Peyer's patch (tissue), 4 donors: ENCODE measurements at regions not wholly inside any gene's neighbourhood (a gene's known extent, or its start where the extent isn't known, plus 50 kb on each side); places are given as distances from the start of the nearest gene placed in this dataset.
A peak's percentile ranks its signal among the peaks of the same experiment; 100 is the strongest.

Experiments
- DNase-seq, 3 donors: peaks; one replicate each; pipeline ENCODE4 v3.0.0-alpha.2; 2017 to 2019
- H3K27ac ChIP-seq, 4 donors: fragments of 200-600 bp; sonication (generic); one replicate each; pipeline ENCODE4 v1.5.1; 2016 to 2019
- H3K27me3 ChIP-seq, 2 donors: fragments of 200-600 bp; sonication (generic); one replicate each; pipeline ENCODE4 v1.5.1; 2019
- H3K36me3 ChIP-seq, 3 donors: fragments of 200-600 bp; sonication (generic); one replicate each; pipeline ENCODE4 v1.5.1; 2016 to 2019
- H3K4me1 ChIP-seq, 4 donors: fragments of 200-600 bp; sonication (generic); one replicate each; pipeline ENCODE4 v1.5.1; 2016 to 2019
- H3K4me3 ChIP-seq, 4 donors: fragments of 200-600 bp; sonication (generic); 1 replicate in 3 of 4; 2 replicates in 1 of 4; pipeline ENCODE4 v1.5.1; 2016 to 2019; ENCODE audit warnings: mild to moderate bottlenecking in 1 of 4
- H3K9me3 ChIP-seq, 4 donors: fragments of 200-600 bp; sonication (generic); one replicate each; pipeline ENCODE4 v1.5.1; 2016 to 2019; ENCODE audit warnings: mild to moderate bottlenecking in 1 of 4
- POLR2A ChIP-seq, 2 donors: fragments of 450-650 bp; IDR thresholded peaks; one replicate each; pipeline ENCODE4 v1.5.1; 2017; ENCODE audit warnings: antibody characterized with exemption in 2 of 2, mild to moderate bottlenecking in 2 of 2, moderate library complexity in 2 of 2
- TF ChIP-seq, protein P1 (sequence below), 6 experiments: fragments of 450-650 bp in 4 of 6; fragments of 200-600 bp in 2 of 6; sonication (generic) in 1 of 6; IDR thresholded peaks; one replicate each; pipeline ENCODE4 v1.5.1; 2017 to 2019; ENCODE audit warnings: antibody characterized with exemption in 6 of 6, mild to moderate bottlenecking in 3 of 6, moderate library complexity in 1 of 6

DNA sequence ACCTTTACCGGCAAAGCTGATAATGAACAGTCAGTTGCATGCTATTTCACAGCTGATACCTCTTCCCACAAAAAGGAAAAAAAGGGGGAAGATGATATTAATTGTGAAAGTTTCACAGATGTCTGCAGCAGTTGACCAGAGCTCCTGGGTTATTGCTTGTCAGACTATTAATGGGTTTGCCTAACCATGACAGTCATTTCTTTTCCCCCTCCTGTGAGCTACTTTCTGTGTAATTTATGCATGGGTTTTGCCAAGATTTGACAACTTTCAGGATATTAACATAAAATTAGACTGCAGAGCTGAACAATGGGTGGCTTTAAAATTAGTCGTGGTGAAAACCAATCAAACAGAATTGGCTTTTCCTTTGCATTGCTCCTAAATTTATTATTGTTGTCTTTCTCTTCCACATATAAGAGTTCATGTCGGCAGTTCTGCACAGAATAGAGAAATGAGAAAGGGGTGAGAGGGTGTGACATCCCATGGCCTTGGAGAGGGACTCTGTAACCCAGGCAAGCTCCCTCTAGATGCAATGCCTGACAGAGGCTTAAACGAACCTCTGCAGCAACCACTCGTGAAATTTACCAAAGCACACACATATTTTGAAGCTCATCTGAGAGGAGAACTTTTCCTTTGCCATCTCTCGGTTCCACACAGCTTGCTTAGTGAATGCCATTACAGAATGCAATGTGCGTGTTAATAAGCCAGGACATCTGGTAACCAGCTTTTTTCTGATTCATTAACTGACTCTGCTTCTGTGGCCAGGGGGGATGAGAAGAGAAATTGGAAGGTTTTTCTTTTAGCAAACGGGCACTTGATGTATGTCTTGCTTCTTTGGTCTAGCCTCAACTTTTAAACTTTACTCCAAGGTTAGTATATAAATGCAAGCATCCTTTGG, 82.2 kb upstream of the ITGA4 start:
- no peaks in the 10 kb centered on the region for H3K27me3 ChIP-seq
- H3K9me3 ChIP-seq: no peaks in the 10 kb centered on the region
- no peak for DNase-seq
- no peaks in the 10 kb centered on the region for H3K36me3 ChIP-seq
- TF ChIP-seq, protein P1, sequence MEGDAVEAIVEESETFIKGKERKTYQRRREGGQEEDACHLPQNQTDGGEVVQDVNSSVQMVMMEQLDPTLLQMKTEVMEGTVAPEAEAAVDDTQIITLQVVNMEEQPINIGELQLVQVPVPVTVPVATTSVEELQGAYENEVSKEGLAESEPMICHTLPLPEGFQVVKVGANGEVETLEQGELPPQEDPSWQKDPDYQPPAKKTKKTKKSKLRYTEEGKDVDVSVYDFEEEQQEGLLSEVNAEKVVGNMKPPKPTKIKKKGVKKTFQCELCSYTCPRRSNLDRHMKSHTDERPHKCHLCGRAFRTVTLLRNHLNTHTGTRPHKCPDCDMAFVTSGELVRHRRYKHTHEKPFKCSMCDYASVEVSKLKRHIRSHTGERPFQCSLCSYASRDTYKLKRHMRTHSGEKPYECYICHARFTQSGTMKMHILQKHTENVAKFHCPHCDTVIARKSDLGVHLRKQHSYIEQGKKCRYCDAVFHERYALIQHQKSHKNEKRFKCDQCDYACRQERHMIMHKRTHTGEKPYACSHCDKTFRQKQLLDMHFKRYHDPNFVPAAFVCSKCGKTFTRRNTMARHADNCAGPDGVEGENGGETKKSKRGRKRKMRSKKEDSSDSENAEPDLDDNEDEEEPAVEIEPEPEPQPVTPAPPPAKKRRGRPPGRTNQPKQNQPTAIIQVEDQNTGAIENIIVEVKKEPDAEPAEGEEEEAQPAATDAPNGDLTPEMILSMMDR (IDR thresholded peaks at IDR 0.05): no peak
- no peak for TF ChIP-seq POLR2A (IDR thresholded peaks at IDR 0.05)
- no peak overlapping the region for H3K4me3 ChIP-seq
- no peaks in the 10 kb centered on the region for H3K4me1 ChIP-seq
- H3K27ac ChIP-seq: no peak overlapping the region

DNA sequence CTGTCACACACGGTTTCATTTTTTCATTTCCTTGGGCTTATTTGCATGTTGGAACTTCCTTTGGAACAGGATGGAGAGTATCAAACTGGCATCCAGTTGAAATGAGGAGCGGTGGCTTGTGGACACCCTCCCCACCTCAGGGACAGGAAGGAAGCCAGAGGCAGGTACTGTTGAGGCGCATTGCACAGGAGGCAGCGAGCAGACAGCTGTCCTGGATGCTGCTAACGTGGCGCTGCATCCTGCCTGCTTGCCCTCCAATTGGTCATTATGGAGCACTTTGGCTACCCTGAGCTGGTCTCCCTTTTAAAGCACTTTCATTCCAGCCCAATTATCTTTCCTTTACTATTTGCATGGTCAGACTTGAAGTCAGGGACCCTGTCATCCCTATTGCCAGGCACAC, 80.7 kb upstream of the ITGA4 start:
- H3K4me3 ChIP-seq: no peak overlapping the region
- TF ChIP-seq, protein P1 (IDR thresholded peaks at IDR 0.05): no peak
- no peak for TF ChIP-seq POLR2A (IDR thresholded peaks at IDR 0.05)
- H3K9me3 ChIP-seq: no peaks in the 10 kb centered on the region
- no peaks in the 10 kb centered on the region for H3K36me3 ChIP-seq
- DNase-seq: peak in 1 of 3 donors; percentile 52
- H3K4me1 ChIP-seq: no peaks in the 10 kb centered on the region
- H3K27me3 ChIP-seq: no peaks in the 10 kb centered on the region
- H3K27ac ChIP-seq: no peak overlapping the region

GRCh38 chr2:181376999-181377398, 80.2 kb upstream of the ITGA4 start:
- DNase-seq: no peak
- no peak overlapping the region for H3K4me3 ChIP-seq
- TF ChIP-seq, protein P1 (IDR thresholded peaks at IDR 0.05): no peak
- TF ChIP-seq POLR2A (IDR thresholded peaks at IDR 0.05): no peak
- H3K9me3 ChIP-seq: no peaks in the 10 kb centered on the region
- no peaks in the 10 kb centered on the region for H3K36me3 ChIP-seq
- no peaks in the 10 kb centered on the region for H3K27me3 ChIP-seq
- H3K4me1 ChIP-seq: no peaks in the 10 kb centered on the region
- H3K27ac ChIP-seq: no peak overlapping the region

- no peak for TF ChIP-seq POLR2A (IDR thresholded peaks at IDR 0.05)
- TF ChIP-seq, protein P1 (IDR thresholded peaks at IDR 0.05): no peak
- H3K27me3 ChIP-seq: no peaks in the 10 kb centered on the region
- H3K4me3 ChIP-seq: no peak overlapping the region
- no peaks in the 10 kb centered on the region for H3K36me3 ChIP-seq
- no peak overlapping the region for H3K27ac ChIP-seq
- no peaks in the 10 kb centered on the region for H3K4me1 ChIP-seq
- DNase-seq: no peak
- no peaks in the 10 kb centered on the region for H3K9me3 ChIP-seq
These were observed 78.7 kb upstream of the ITGA4 start for GRCh38 chr2:181378491-181378890.

- no peaks in the 10 kb centered on the region for H3K9me3 ChIP-seq
- H3K27me3 ChIP-seq: no peaks in the 10 kb centered on the region
- no peak overlapping the region for H3K4me3 ChIP-seq
- no peaks in the 10 kb centered on the region for H3K36me3 ChIP-seq
- no peak for DNase-seq
- TF ChIP-seq POLR2A (IDR thresholded peaks at IDR 0.05): no peak
- TF ChIP-seq, protein P1 (IDR thresholded peaks at IDR 0.05): no peak
- no peak overlapping the region for H3K27ac ChIP-seq
- H3K4me1 ChIP-seq: no peaks in the 10 kb centered on the region
These were observed 76.6 kb upstream of the ITGA4 start for GRCh38 chr2:181380581-181380980.
